K562 (cell line): ENCODE measurements at regions not wholly inside any gene's neighbourhood (a gene's known extent, or its start where the extent isn't known, plus 50 kb on each side); places are given as distances from the start of the nearest gene placed in this dataset.

Source experiments
- CTCF ChIP-seq, 3 experiments: IDR thresholded peaks in 2 of 3; conservative IDR thresholded peaks in 1 of 3; 2 replicates each; pipeline ENCODE4 v1.5.1; 2011 to 2012; ENCODE audit warnings: low read length in 3 of 3, mild to moderate bottlenecking in 3 of 3, control low read depth in 2 of 3, improper control_type of control experiment in 1 of 3, inconsistent platforms in 1 of 3, low read depth in 1 of 3, mixed read lengths in 1 of 3, moderate library complexity in 1 of 3; ENCODE audit not compliant: insufficient read depth in 2 of 3
- EP300 ChIP-seq: IDR thresholded peaks from 2 replicates; pipeline ENCODE4 v1.6.1; 2012; ENCODE audit warnings: low read length, improper control_type of control experiment
- JUND ChIP-seq, 2 experiments: IDR thresholded peaks; 2 replicates in 1 of 2; 3 replicates in 1 of 2; pipeline ENCODE4 v1.6.1; 2011; ENCODE audit warnings: borderline replicate concordance in 2 of 2, low read depth in 2 of 2, low read length in 2 of 2, improper control_type of control experiment in 1 of 2, missing biosample characterization in 1 of 2, missing genetic modification characterization in 1 of 2, missing genetic modification reagents in 1 of 2
- PHB2 ChIP-seq: fragments of 450-650 bp; IDR thresholded peaks from 2 replicates; pipeline ENCODE4 v1.6.1; 2017; ENCODE audit warnings: low read depth
- POLR2AphosphoS5 ChIP-seq: IDR thresholded peaks from 2 replicates; pipeline ENCODE4 v1.6.1; 2011; ENCODE audit warnings: mild to moderate bottlenecking, low read depth, low read length, moderate library complexity; ENCODE audit not compliant: control insufficient read depth, insufficient read depth
- RUNX1 ChIP-seq: sonication (generic); IDR thresholded peaks from 2 replicates; pipeline ENCODE4 v1.6.1; 2016; ENCODE audit warnings: antibody characterized with exemption, low read depth

GRCh38 chr14:96999654-97000155 lies 202.5 kb downstream of the VRK1 start:
- no peak for TF ChIP-seq RUNX1
- no peak for TF ChIP-seq POLR2AphosphoS5
- TF ChIP-seq EP300: no peak
- no peak for TF ChIP-seq JUND (IDR thresholded peaks at IDR 0.05; ENCODE audit: borderline replicate concordance, low read depth, low read length)
- TF ChIP-seq JUND (tag; IDR thresholded peaks at IDR 0.05; ENCODE audit: borderline replicate concordance, low read depth, low read length): no peak
- TF ChIP-seq CTCF (IDR thresholded peaks at IDR 0.05 in 2 of 3, conservative IDR thresholded peaks at IDR 0.05 in 1 of 3; ENCODE audit: insufficient read depth in 2 of 3, low read depth in 1 of 3, low read length in 3 of 3): no peak
- no peak for TF ChIP-seq PHB2
